GM19372 (cell line): ENCODE measurements at regions not wholly inside any gene's neighbourhood (a gene's known extent, or its start where the extent isn't known, plus 50 kb on each side); places are given as distances from the start of the nearest gene placed in this dataset.
"Not testable (repeated sequence)": the region's sequence is repeated elsewhere in the genome, so short reads cannot be mapped to it uniquely, and the experiment has no call there.

Experiments
- ATAC-seq: cut with Tn5 transposase; IDR thresholded peaks from one replicate; pipeline ENCODE4 v1.9.1; 2021; ENCODE audit warnings: mild to moderate bottlenecking, low read depth, moderate library complexity; ENCODE audit not compliant: unreplicated experiment

DNA sequence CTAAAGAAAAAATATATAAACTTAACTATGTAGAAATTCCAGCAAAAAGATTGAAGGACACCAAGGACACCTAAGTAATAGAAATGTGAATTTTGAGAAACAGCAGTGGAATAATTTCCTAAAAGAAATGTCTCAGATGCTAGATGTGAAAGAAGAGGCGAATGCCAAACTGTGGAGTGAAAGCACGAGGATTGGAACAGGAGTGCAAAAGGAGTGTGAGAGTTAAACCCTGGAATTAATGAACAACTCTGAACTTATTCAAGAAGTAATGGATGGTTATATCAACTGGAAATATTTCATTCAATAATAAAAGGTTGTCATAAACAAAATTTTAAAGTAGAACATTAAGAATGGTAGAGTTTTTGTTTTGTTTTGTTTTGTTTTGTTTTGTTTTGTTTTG lies 78.5 kb upstream of the SGIP1 start:
- no peak for ATAC-seq

DNA sequence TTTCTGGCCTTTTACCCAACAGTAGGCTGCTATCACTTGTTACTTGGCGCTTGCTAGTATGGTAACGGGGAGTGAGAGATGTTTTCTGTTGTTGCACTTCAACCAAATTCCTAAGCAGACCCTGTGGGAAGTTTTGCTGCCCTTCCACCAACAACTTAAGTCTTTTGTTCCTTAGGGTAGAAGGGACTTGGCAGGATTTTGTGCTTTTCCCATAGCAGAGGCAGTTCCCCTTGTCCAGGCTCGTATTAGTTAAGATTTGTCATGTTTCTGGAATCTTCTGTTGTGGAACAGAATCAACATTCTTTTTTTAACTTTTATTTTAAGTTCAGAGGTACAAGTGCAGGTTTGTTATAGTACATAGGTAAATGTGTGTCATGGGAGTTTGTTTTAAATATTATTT lies 73.2 kb upstream of the SGIP1 start:
- no peak for ATAC-seq

DNA sequence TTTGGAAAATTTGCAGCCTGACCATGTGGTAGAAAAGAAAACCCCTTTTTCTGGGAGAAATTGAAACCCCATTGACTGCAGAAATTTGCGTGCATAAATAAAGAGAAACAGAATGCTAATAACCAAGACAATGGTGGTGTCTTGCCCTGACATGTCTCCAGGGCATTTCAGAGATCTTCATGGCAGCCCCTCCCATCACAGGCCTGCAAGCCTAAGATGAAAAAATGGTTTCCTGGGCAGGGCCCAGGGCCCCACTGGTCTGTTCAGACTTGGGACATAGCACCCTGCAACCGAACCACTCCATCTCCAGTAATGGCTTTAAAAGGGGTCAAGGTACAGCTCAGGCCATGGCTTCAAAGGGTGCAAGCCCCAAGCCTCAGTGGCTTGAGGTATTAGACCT lies 71.6 kb upstream of the SGIP1 start:
- no peak for ATAC-seq

DNA sequence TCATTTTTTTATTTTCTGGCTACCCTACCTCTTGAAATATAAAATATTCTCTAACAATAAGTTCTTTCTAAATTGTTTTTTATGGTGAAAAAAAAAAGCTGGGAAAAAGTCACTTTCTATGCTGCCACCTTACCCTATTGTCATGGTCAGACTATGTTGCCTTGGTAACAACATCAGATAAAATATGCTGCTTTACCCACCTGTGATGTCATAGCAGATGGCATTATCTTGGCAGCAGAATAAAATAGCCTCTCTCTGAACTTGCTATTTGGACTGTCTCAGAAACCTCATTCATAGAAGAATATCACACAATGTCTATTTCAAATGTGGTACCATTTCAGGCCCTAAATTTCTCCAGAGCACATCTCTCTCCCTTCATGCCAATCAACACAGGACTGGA lies 69.6 kb upstream of the SGIP1 start:
- no peak for ATAC-seq

DNA sequence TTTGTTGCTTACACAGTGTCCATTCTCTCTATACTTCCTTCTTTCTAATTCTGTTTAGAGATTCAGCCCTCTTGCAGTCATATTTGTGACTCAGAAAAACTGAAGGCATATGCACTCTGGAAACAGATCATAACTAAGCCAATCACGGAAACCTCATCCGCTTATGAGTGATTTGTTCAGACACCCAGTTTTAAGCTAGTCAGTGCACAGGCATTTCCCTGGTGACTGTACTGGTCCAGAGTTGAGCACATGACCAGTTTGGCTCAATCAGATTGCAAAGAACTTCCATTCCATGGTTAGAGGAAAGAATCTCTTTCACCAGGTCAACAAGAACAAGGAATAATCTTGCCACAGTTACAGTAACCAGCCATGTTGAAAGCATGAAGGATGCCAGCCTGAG lies 69.2 kb upstream of the SGIP1 start:
- no peak for ATAC-seq

DNA sequence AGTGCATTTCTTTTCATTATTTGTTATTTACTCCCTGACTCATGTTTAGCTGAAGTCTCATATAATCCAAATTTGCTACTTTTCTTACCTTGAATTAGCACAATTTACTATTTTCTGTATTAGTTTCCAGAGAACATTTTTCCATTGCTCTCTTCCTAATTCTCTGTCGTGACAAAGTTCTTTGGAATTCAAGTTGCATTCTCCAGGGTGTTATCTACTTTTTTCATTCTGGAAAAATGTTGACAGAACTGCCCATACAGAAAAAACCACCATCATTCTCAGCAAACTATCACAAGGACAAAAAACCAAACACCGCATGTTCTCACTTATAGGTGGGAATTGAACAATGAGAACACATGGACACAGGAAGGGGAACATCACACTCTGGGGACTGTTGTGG lies 67.3 kb upstream of the SGIP1 start:
- not testable (repeated sequence) for ATAC-seq

DNA sequence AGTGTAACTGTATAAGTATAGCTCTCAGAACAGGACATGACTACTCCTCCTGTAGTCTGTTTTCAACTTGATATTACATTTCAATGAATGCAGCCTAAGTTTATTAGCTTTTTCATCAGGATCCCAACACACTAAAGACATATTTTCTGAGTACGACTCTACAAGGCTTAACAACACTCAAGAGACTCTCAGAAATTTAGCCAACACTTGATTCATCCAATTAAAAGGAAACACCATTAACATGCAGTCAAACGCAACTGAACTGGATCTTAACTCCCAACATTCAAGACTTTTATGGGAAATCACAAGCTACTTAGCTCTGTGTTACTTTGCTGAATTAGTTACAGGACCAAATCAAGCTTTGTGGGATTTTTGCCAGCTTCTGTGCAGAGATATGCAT lies 65.2 kb upstream of the SGIP1 start:
- no peak for ATAC-seq

DNA sequence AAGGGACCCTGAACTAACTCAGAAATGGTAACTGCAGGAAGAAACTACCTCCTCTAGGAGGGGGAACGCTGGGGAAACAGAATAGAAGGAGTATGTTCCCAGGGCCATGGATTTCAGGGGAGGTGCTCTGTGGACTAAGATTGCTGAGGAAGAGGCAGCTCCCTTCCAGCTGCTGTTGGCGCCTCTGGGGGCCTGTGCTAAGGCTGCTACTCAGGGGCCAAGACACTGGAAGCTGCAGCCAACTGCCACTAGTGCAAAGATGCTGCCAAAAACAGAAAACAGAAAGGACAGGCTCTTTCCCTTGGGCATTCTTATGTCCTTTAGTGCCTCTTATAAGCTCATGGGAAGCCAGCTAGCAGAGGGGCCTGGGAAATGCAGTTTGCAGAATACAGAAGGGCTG lies 58.0 kb upstream of the SGIP1 start:
- no peak for ATAC-seq

DNA sequence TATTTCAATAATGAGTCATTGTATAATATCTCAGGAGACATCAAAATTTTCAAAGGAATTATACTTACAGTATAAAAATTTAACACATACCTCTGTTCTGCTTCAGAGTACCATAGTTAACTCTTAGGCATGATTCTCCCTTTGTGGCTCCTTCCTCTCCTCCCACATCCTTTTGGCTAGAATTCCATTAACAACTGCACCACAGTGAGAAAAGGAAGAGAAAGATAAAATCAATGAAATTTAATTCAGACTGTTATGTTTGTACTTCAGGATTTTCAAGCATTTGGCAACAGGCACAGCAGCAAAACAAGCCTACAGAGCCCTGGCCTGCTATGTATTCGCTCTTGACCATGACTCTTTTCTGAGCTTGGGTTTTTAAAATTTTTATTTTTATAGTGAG lies 57.2 kb upstream of the SGIP1 start:
- ATAC-seq, result no peak

DNA sequence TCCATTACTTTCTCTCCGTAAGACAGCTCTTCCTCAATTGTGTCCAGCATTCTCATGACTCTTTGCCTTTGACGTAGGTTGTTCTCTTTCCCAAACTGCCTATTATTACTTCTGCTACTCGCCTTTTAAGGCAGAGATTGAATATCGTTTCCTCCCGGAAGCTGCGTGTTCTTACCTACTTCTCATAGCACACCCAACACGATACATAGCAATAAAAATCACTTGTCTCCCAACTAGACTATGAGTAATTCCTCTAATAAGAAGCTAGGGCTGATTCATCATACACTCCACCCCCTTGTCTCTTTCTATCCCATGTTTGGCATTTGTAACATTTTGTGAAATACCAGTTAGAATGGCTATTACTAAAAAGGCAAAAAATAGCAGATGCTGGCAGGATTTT lies 55.8 kb upstream of the SGIP1 start:
- ATAC-seq, result no peak

DNA sequence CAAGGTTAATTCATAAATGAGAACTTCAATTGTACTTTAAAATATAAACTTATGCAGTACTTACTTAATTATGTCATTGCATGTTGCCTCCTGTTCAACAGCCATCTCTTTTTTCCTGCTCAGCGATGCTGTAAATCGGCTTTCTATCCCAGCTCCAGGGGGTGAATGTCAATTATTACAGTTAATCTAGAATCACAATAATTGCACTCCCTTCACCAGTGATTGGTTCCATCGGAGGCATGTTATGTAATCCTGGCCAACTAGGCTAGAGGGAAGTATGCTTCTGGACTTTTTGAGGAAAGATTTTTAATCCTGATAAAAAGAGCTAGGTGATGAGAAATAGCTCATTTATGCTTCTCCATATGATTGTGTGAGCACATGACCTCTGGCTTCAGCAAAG lies 53.8 kb upstream of the SGIP1 start:
- no peak for ATAC-seq

DNA sequence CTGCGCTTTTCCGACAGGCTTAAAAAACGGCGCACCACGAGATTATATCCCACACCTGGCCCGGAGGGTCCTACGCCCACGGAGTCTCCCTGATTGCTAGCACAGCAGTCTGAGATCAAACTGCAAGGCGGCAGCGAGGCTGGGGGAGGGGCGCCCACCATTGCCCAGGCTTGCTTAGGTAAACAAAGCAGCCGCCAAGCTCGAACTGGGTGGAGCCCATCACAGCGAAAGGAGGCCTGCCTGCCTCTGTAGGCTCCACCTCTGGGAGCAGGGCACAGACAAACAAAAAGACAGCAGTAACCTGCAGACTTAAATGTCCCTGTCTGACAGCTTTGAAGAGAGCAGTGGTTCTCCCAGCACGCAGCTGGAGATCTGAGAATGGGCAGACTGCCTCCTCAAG lies 52.7 kb upstream of the SGIP1 start:
- not testable (repeated sequence) for ATAC-seq
